ENCODE measurements at regions not wholly inside any gene's neighbourhood (a gene's known extent, or its start where the extent isn't known, plus 50 kb on each side); places are given as distances from the start of the nearest gene placed in this dataset.

DNA sequence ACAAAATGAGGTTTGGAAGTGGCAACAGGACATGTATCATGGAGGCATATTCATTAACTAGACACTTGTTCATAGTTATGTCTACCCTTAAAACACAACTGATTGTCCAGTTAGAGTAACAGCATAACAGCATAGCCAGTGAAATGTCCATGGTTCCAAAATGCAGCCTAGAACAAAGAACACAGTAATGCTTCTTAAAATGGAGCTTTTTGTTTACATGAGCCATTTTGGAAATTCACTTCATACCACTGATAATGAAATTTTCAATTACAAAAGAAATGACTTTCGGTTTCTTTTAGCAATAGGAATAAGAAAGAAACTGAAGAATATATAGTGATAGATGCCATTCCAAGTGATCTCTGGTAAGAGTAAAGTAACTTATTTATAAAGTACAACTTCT, 111.1 kb upstream of the DST start:
- WGBS (ENCODE audit: missing lambda C conversion rate): 85% methylated on average over 1 of the region's 1 CpG
- FAIRE-seq: no peak
- POLR2A ChIA-PET: no interaction called here

DNA sequence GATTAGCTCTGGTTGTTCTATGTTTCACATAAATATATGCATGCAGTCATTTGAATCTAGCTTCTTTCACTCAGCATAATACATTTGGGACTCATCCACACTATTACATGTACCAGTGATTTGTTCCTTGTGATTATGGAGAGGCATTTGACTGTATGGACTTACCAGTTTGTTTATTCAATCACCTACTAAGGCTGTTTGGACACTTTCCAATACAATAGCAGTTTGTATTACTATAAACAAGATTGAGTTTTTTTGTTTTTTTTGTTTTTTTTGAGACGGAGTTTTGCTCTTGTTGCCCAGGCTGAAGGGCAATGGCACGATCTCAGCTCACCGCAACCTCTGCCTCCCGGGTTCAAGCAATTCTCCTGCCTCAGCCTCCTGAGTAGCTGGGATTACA, 109.8 kb upstream of the DST start:
- FAIRE-seq (no peak), DNase-seq (ENCODE audit: low read depth in 1 of 2, low spot score in 1 of 2) (no peak), ATAC-seq (no peak)
- Histone ChIP-seq H3K4me1 (peaks cover 77% of the 10 kb centered on the region), H3K9me3 (no peaks in the 10 kb centered on the region), H3K4me3 (no peak overlapping the region), H3K27ac (peak overlapping the region in 1 of 2 experiments; percentile 38; a peak in 1 of 6 replicates), H3K4me2 (no peak overlapping the region; the same call in 2 of the 3 replicates)
- ChIA-PET CTCF (interaction anchor here (1.3 to 2.8 kb wide), 3 partner anchors 43 to 99 kb away, joined by 3 to 8 read pairs (median 3); no protein-coding TSS in a partner anchor), POLR2A (no interaction called here)
- 88% methylated on average over 4 of the region's 4 CpGs for WGBS (ENCODE audit: missing lambda C conversion rate)
- TF ChIP-seq, protein P1, sequence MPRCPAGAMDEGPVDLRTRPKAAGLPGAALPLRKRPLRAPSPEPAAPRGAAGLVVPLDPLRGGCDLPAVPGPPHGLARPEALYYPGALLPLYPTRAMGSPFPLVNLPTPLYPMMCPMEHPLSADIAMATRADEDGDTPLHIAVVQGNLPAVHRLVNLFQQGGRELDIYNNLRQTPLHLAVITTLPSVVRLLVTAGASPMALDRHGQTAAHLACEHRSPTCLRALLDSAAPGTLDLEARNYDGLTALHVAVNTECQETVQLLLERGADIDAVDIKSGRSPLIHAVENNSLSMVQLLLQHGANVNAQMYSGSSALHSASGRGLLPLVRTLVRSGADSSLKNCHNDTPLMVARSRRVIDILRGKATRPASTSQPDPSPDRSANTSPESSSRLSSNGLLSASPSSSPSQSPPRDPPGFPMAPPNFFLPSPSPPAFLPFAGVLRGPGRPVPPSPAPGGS (IDR thresholded peaks at IDR 0.05): no peak

More for the DNA sequence above, 111.1 kb upstream of the DST start:
- CTCF ChIA-PET: interaction anchor here (1.1 to 2.8 kb wide), 3 partner anchors 9 to 98 kb away, joined by 3 to 8 read pairs (median 5); no protein-coding TSS in a partner anchor
- ATAC-seq (no peak), DNase-seq (ENCODE audit: low read depth in 1 of 2, low spot score in 1 of 2) (no peak)
- Histone ChIP-seq H3K4me2 (no peak overlapping the region), H3K4me1 (peaks cover 80% of the 10 kb centered on the region), H3K27ac (no peak overlapping the region), H3K9me3 (no peaks in the 10 kb centered on the region), H3K4me3 (no peak overlapping the region)
- no peak for TF ChIP-seq BHLHE40 (IDR thresholded peaks at IDR 0.05; ENCODE audit: low read depth, low read length)
- no peak for TF ChIP-seq MYC (IDR thresholded peaks at IDR 0.05; ENCODE audit: borderline replicate concordance, low read length)
- TF ChIP-seq ZSCAN20 (CRISPR knock-in tag; IDR thresholded peaks at IDR 0.05): no peak
- no peak for TF ChIP-seq CBX2 (IDR thresholded peaks at IDR 0.05; ENCODE audit: borderline replicate concordance, low read depth)

DNA sequence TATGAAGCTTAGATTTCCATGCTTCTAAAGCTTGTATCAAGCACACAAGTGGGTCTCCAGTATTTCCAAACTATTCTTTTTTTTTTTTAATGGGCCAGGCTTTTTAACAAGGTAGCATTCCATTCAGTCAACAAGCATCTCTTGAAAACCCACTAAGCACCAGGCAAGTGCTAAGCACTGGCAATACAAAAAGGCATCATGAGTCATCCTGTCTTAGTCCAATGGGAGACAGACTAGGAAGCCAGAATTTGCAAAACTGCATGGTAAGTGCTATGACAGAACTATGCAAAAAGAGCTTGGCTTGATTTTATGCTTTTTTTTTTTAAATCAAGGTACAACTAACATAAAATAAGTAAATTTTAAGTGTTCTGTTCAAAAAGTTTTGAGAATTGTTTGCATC, 109.3 kb upstream of the DST start:
- FAIRE-seq: no peak
- no peaks in the 10 kb centered on the region for H3K9me3 ChIP-seq
- TF ChIP-seq KDM5A (IDR thresholded peaks at IDR 0.05) (no peak), FOSL2 (IDR thresholded peaks at IDR 0.05) (0 out of 2 replicates have a peak, but pooled peaks have one; percentile 13), FOSL2 (CRISPR knock-in tag; IDR thresholded peaks at IDR 0.05) (peak; percentile 45)
- no peak for DNase-seq (ENCODE audit: low read depth in 1 of 2, low spot score in 1 of 2)
- H3K4me2 ChIP-seq: peak overlapping the region; percentile 11; the same call in 1 of the 3 replicates
- ChIA-PET CTCF (interaction anchor here (1.3 to 2.8 kb wide), 2 partner anchors 42 to 100 kb away, joined by 3 to 8 read pairs; no protein-coding TSS in a partner anchor), POLR2A (no interaction called here)
- peaks cover 77% of the 10 kb centered on the region for H3K4me1 ChIP-seq
- peak overlapping the region in 1 of 2 experiments; percentile 38; a peak in 1 of 6 replicates for H3K27ac ChIP-seq
- ATAC-seq: 0 out of 6 replicates have a peak, but pooled peaks of 1 of the 2 experiments have one; percentile 37
- no peak overlapping the region for H3K4me3 ChIP-seq

DNA sequence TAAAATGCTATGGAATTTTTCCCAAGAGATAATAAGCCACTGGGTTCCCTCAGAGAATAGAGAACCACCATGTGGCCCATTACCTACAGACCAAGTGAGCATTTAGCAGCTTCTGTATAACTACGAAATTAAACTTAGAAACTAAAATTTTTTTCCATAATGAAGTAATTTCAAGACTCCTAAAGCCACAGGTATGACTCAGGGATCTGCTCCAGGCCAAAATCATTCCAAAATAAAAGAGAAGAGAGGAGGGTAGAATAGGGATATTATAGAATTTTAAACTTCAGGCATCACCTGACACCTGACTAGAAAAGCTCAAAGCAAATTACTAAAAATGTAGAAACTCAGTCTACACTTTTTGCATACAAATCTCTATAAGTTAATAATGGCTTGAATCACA, 108.9 kb upstream of the DST start:
- FAIRE-seq (no peak), DNase-seq (ENCODE audit: low read depth in 1 of 2, low spot score in 1 of 2) (no peak), ATAC-seq (no peak)
- WGBS (ENCODE audit: missing lambda C conversion rate): 63% methylated on average over 1 of the region's 1 CpG
- TF ChIP-seq GATA3 (IDR thresholded peaks at IDR 0.05; ENCODE audit: borderline replicate concordance): no peak
- TF ChIP-seq TFCP2L1 (CRISPR knock-in tag; IDR thresholded peaks at IDR 0.05): no peak
- TF ChIP-seq, protein P2, sequence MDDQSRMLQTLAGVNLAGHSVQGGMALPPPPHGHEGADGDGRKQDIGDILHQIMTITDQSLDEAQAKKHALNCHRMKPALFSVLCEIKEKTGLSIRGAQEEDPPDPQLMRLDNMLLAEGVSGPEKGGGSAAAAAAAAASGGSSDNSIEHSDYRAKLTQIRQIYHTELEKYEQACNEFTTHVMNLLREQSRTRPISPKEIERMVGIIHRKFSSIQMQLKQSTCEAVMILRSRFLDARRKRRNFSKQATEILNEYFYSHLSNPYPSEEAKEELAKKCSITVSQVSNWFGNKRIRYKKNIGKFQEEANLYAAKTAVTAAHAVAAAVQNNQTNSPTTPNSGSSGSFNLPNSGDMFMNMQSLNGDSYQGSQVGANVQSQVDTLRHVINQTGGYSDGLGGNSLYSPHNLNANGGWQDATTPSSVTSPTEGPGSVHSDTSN (IDR thresholded peaks at IDR 0.05): no peak
- no peak for TF ChIP-seq BHLHE40 (IDR thresholded peaks at IDR 0.05; ENCODE audit: low read depth, low read length)
- no peak for TF ChIP-seq HDAC2 (IDR thresholded peaks at IDR 0.05)
- no peak for TF ChIP-seq TP53 (CRISPR knock-in tag; IDR thresholded peaks at IDR 0.05)
- TF ChIP-seq, protein P3, sequence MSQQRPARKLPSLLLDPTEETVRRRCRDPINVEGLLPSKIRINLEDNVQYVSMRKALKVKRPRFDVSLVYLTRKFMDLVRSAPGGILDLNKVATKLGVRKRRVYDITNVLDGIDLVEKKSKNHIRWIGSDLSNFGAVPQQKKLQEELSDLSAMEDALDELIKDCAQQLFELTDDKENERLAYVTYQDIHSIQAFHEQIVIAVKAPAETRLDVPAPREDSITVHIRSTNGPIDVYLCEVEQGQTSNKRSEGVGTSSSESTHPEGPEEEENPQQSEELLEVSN (IDR thresholded peaks at IDR 0.05; ENCODE audit: borderline replicate concordance, low read depth): no peak
- no peak for TF ChIP-seq EHF (CRISPR knock-in tag; IDR thresholded peaks at IDR 0.05)
- TF ChIP-seq ZFP36 (IDR thresholded peaks at IDR 0.05; ENCODE audit: borderline replicate concordance, partially characterized antibody): no peak
- TF ChIP-seq, protein P4, sequence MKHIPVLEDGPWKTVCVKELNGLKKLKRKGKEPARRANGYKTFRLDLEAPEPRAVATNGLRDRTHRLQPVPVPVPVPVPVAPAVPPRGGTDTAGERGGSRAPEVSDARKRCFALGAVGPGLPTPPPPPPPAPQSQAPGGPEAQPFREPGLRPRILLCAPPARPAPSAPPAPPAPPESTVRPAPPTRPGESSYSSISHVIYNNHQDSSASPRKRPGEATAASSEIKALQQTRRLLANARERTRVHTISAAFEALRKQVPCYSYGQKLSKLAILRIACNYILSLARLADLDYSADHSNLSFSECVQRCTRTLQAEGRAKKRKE (CRISPR knock-in tag; IDR thresholded peaks at IDR 0.05; ENCODE audit: low read depth): no peak
- TF ChIP-seq, protein P5, sequence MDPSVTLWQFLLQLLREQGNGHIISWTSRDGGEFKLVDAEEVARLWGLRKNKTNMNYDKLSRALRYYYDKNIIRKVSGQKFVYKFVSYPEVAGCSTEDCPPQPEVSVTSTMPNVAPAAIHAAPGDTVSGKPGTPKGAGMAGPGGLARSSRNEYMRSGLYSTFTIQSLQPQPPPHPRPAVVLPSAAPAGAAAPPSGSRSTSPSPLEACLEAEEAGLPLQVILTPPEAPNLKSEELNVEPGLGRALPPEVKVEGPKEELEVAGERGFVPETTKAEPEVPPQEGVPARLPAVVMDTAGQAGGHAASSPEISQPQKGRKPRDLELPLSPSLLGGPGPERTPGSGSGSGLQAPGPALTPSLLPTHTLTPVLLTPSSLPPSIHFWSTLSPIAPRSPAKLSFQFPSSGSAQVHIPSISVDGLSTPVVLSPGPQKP (IDR thresholded peaks at IDR 0.05; ENCODE audit: low read depth, low read length): no peak
- TF ChIP-seq, protein P6, sequence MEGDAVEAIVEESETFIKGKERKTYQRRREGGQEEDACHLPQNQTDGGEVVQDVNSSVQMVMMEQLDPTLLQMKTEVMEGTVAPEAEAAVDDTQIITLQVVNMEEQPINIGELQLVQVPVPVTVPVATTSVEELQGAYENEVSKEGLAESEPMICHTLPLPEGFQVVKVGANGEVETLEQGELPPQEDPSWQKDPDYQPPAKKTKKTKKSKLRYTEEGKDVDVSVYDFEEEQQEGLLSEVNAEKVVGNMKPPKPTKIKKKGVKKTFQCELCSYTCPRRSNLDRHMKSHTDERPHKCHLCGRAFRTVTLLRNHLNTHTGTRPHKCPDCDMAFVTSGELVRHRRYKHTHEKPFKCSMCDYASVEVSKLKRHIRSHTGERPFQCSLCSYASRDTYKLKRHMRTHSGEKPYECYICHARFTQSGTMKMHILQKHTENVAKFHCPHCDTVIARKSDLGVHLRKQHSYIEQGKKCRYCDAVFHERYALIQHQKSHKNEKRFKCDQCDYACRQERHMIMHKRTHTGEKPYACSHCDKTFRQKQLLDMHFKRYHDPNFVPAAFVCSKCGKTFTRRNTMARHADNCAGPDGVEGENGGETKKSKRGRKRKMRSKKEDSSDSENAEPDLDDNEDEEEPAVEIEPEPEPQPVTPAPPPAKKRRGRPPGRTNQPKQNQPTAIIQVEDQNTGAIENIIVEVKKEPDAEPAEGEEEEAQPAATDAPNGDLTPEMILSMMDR (IDR thresholded peaks at IDR 0.05): no peak
- no peak for TF ChIP-seq CEBPB (IDR thresholded peaks at IDR 0.05)
- TF ChIP-seq, protein P1 (IDR thresholded peaks at IDR 0.05): no peak
- no peak for TF ChIP-seq RFX5 (IDR thresholded peaks at IDR 0.05)
- Histone ChIP-seq H3K9me3 (no peaks in the 10 kb centered on the region), H3K4me3 (no peak overlapping the region), H3K4me1 (peaks cover 77% of the 10 kb centered on the region), H3K27ac (peak overlapping the region in 1 of 2 experiments; percentile 53; a peak in 1 of 6 replicates), H3K4me2 (peak overlapping the region; percentile 11; the same call in 1 of the 3 replicates)
- POLR2A ChIA-PET: no interaction called here
- CTCF ChIA-PET: interaction anchor here (1.2 kb wide), 1 partner anchor 11 kb away, joined by 3 read pairs; no protein-coding TSS in a partner anchor
